K562 (cell line): ENCODE measurements at regions not wholly inside any gene's neighbourhood (a gene's known extent, or its start where the extent isn't known, plus 50 kb on each side); places are given as distances from the start of the nearest gene placed in this dataset.

Experiments
- ATAC-seq: fragments of 200-7000 bp; cut with Tn5 transposase; 3 replicates; pipeline ENCODE4 v1.9.1; 2020; ENCODE audit warnings: moderate library complexity
- BruUV-seq: library from RNA; stranded (reverse); fragments of 400-500 nt; replicated peaks from 2 replicates; lab custom pipeline; 2021; lab: Mats Ljungman, UMichigan
- CTCF ChIA-PET: fragments of 300-600 bp; formaldehyde crosslinking; extraction: SDS; loops from one replicate; lab custom pipeline; 2021; ENCODE audit warnings: low intra/inter-chr PET ratio; lab: Yijun Ruan, JAX
- POLR2A ChIA-PET: fragments of 300-600, 350-650 bp; sonication (Branson Sonifier 250); formaldehyde crosslinking; extraction: SDS; loops from one replicate; lab custom pipeline; 2021; ENCODE audit warnings: antibody characterized with exemption, inconsistent platforms; lab: Yijun Ruan, JAX
- DNase-seq, 4 experiments: peaks; one replicate each; pipeline versions ENCODE4 v3.0.0 to v3.0.0-alpha.2; 2011 to 2018; ENCODE audit warnings: low spot score in 3 of 4, mixed read lengths in 3 of 4; ENCODE audit errors: extremely low read depth in 1 of 4
- FAIRE-seq: peaks from 2 replicates; lab custom pipeline; 2011; peaks lifted over from hg19 to GRCh38; lab: Jason Lieb, UNC
- H2AFZ ChIP-seq: 2 replicates; pipeline ENCODE4 v1.6.0; 2011; ENCODE audit warnings: low read depth, low read length, control low read depth, inconsistent platforms
- H3K27ac ChIP-seq: fragments of 200-600 bp; 3 replicates; pipeline ENCODE4 v1.8.0; 2011; ENCODE audit warnings: low read depth, mild to moderate bottlenecking, control low read depth, inconsistent platforms, low read length, moderate library complexity, mixed read lengths; ENCODE audit errors: extremely low read depth
- H3K27me3 ChIP-seq, 2 experiments: fragments of 300-600 bp in 1 of 2; 2 replicates in 1 of 2; 3 replicates in 1 of 2; pipeline versions ENCODE4 v1.6.0 to v1.8.0; 2011; ENCODE audit warnings: inconsistent platforms in 2 of 2, low read length in 2 of 2, mild to moderate bottlenecking in 1 of 2, mixed read lengths in 1 of 2, moderate library complexity in 1 of 2; ENCODE audit not compliant: control insufficient read depth in 2 of 2, insufficient read depth in 2 of 2
- H3K36me3 ChIP-seq: fragments of 300-600 bp; 3 replicates; pipeline ENCODE4 v1.8.0; 2011; ENCODE audit warnings: mild to moderate bottlenecking, low read length, inconsistent platforms; ENCODE audit not compliant: control insufficient read depth, insufficient read depth
- H3K4me1 ChIP-seq, 2 experiments: fragments of 200-600 bp in 1 of 2; replicated peaks in 1 of 2; 2 replicates in 1 of 2; 3 replicates in 1 of 2; pipeline versions ENCODE4 v1.5.1 to v1.8.0; 2011; ENCODE audit warnings: inconsistent platforms in 2 of 2, low read length in 2 of 2, mild to moderate bottlenecking in 1 of 2, mixed read lengths in 1 of 2, moderate library complexity in 1 of 2; ENCODE audit not compliant: control insufficient read depth in 2 of 2, insufficient read depth in 2 of 2
- H3K4me2 ChIP-seq: 2 replicates; pipeline ENCODE4 v1.6.1; 2011; ENCODE audit warnings: low read length, control low read depth, inconsistent platforms, mixed read lengths; ENCODE audit not compliant: insufficient read depth
- H3K4me3 ChIP-seq: fragments of 200-600 bp; sonication (generic), shearing (Covaris generic); 2 replicates; pipeline ENCODE4 v1.5.1; 2016; ENCODE audit warnings: control low read depth, inconsistent platforms
- H3K79me2 ChIP-seq: fragments of 200-600 bp; 3 replicates; pipeline ENCODE4 v1.8.0; 2011; ENCODE audit warnings: low read length, inconsistent platforms; ENCODE audit not compliant: control insufficient read depth, insufficient read depth
- H3K9ac ChIP-seq, 2 experiments: 2 replicates each; pipeline versions ENCODE4 v1.6.0 to v1.6.1; 2011; ENCODE audit warnings: low read depth in 2 of 2, low read length in 2 of 2, control low read depth in 1 of 2, inconsistent platforms in 1 of 2, mild to moderate bottlenecking in 1 of 2, mixed read lengths in 1 of 2; ENCODE audit not compliant: insufficient read depth in 1 of 2
- H3K9me1 ChIP-seq: one replicate; pipeline ENCODE4 v1.6.0; 2011; ENCODE audit warnings: inconsistent platforms, mild to moderate bottlenecking, low read length, moderate library complexity; ENCODE audit not compliant: control insufficient read depth, insufficient read depth
- H3K9me3 ChIP-seq: replicated peaks from 2 replicates; pipeline ENCODE4 v1.5.1; 2011; ENCODE audit warnings: low read depth, low read length, inconsistent platforms; ENCODE audit not compliant: control insufficient read depth, insufficient read depth
- H4K20me1 ChIP-seq: replicated peaks from 2 replicates; pipeline ENCODE4 v1.6.1; 2011; ENCODE audit warnings: low read length, inconsistent platforms, mixed read lengths; ENCODE audit not compliant: control insufficient read depth, insufficient read depth
- FOXA3 ChIP-seq, 2 experiments: fragments of 450-650 bp in 1 of 2; sonication (generic) in 1 of 2; formaldehyde crosslinking; IDR thresholded peaks in 1 of 2; conservative IDR thresholded peaks in 1 of 2; 2 replicates each; pipeline versions ENCODE4 v1.4.0 to v1.8.0; 2020 to 2022; ENCODE audit warnings: mild to moderate bottlenecking in 2 of 2, missing genetic modification reagents in 1 of 2
- HMG20A ChIP-seq: fragments of 450-650 bp; formaldehyde crosslinking; conservative IDR thresholded peaks from 2 replicates; pipeline ENCODE4 v1.4.0; 2020; ENCODE audit warnings: mild to moderate bottlenecking, mixed read lengths
- JUND ChIP-seq, 2 experiments: IDR thresholded peaks; 2 replicates in 1 of 2; 3 replicates in 1 of 2; pipeline ENCODE4 v1.6.1; 2011; ENCODE audit warnings: borderline replicate concordance in 2 of 2, low read depth in 2 of 2, low read length in 2 of 2, improper control_type of control experiment in 1 of 2, missing biosample characterization in 1 of 2, missing genetic modification characterization in 1 of 2, missing genetic modification reagents in 1 of 2
- RAD21 ChIP-seq, 2 experiments: fragments of 250-450 bp in 1 of 2; fragments of 450-650 bp in 1 of 2; sonication (Bioruptor Pico) in 1 of 2; formaldehyde crosslinking in 1 of 2; IDR thresholded peaks in 1 of 2; conservative IDR thresholded peaks in 1 of 2; 2 replicates each; pipeline versions ENCODE4 v1.4.0 to v1.8.0; 2020 to 2022; ENCODE audit warnings: mild to moderate bottlenecking in 2 of 2, moderate library complexity in 1 of 2
- RFX5 ChIP-seq: IDR thresholded peaks from 2 replicates; pipeline ENCODE4 v1.6.1; 2011; ENCODE audit warnings: low read depth, mild to moderate bottlenecking, improper control_type of control experiment, low read length
- SIRT6 ChIP-seq: IDR thresholded peaks from one replicate; pipeline ENCODE4 v1.6.1; 2012; ENCODE audit warnings: low read depth, mild to moderate bottlenecking, control low read depth, inconsistent platforms, low read length, moderate library complexity
- ZKSCAN1 ChIP-seq: fragments of 150-350 bp; IDR thresholded peaks from 2 replicates; pipeline ENCODE4 v1.6.1; 2016; ENCODE audit warnings: low read depth, low read length
- ZMIZ1 ChIP-seq, 2 experiments: fragments of 150-350 bp in 1 of 2; IDR thresholded peaks; 2 replicates each; pipeline ENCODE4 v1.6.1; 2012 to 2016; ENCODE audit warnings: low read depth in 2 of 2, low read length in 2 of 2, mild to moderate bottlenecking in 1 of 2, moderate library complexity in 1 of 2
- WGBS: fragments of 100-300 bp; shearing (Covaris generic); methylation state at CpG from one replicate; pipeline ENCODE4 v1.1.6; 2016; ENCODE audit warnings: low coverage, mixed read lengths; ENCODE audit not compliant: insufficient coverage; ENCODE audit errors: missing lambda C conversion rate; 5-methylcytosine and 5-hydroxymethylcytosine counted together
- in situ Hi-C: fragments of 300-500 bp; cut with MboI; formaldehyde crosslinking; loops from 4 replicates; pipeline ENCODE4 v1.15.0; 2018; ENCODE audit warnings: inconsistent platforms, mixed read lengths
- intact Hi-C: fragments of 100-400 bp; cut with micrococcal nuclease; formaldehyde crosslinking; loops from 2 replicates; pipeline ENCODE4 v1.14.2; 2022
- TF ChIP-seq, protein P1 (sequence below): fragments of 450-650 bp; IDR thresholded peaks from 2 replicates; pipeline ENCODE4 v1.7.0; 2016; ENCODE audit warnings: borderline replicate concordance
- TF ChIP-seq, protein P2 (sequence below): fragments of 250-450 bp; sonication (Bioruptor Pico); IDR thresholded peaks from 2 replicates; pipeline ENCODE4 v1.4.0; 2020; ENCODE audit warnings: mild to moderate bottlenecking

GRCh38 chr9:118761016-118761790, 608.0 kb downstream of the BRINP1 start:
- no peak for FAIRE-seq
- CTCF ChIA-PET = no interaction called here
- no peak for TF ChIP-seq RAD21 (CRISPR knock-in tag; conservative IDR thresholded peaks at IDR 0.05 in 1 of 2, IDR thresholded peaks at IDR 0.05 in 1 of 2)
- no peak for TF ChIP-seq ZKSCAN1
- TF ChIP-seq ZMIZ1 (IDR thresholded peaks at IDR 0.05; ENCODE audit: low read depth in 2 of 2, low read length in 2 of 2) = no peak
- TF ChIP-seq, protein P1, sequence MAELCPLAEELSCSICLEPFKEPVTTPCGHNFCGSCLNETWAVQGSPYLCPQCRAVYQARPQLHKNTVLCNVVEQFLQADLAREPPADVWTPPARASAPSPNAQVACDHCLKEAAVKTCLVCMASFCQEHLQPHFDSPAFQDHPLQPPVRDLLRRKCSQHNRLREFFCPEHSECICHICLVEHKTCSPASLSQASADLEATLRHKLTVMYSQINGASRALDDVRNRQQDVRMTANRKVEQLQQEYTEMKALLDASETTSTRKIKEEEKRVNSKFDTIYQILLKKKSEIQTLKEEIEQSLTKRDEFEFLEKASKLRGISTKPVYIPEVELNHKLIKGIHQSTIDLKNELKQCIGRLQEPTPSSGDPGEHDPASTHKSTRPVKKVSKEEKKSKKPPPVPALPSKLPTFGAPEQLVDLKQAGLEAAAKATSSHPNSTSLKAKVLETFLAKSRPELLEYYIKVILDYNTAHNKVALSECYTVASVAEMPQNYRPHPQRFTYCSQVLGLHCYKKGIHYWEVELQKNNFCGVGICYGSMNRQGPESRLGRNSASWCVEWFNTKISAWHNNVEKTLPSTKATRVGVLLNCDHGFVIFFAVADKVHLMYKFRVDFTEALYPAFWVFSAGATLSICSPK = no peak
- TF ChIP-seq HMG20A = no peak
- no peak for TF ChIP-seq JUND (IDR thresholded peaks at IDR 0.05; ENCODE audit: borderline replicate concordance, low read depth, low read length)
- TF ChIP-seq JUND (tag; IDR thresholded peaks at IDR 0.05; ENCODE audit: borderline replicate concordance, low read depth, low read length) = no peak
- TF ChIP-seq, protein P2, sequence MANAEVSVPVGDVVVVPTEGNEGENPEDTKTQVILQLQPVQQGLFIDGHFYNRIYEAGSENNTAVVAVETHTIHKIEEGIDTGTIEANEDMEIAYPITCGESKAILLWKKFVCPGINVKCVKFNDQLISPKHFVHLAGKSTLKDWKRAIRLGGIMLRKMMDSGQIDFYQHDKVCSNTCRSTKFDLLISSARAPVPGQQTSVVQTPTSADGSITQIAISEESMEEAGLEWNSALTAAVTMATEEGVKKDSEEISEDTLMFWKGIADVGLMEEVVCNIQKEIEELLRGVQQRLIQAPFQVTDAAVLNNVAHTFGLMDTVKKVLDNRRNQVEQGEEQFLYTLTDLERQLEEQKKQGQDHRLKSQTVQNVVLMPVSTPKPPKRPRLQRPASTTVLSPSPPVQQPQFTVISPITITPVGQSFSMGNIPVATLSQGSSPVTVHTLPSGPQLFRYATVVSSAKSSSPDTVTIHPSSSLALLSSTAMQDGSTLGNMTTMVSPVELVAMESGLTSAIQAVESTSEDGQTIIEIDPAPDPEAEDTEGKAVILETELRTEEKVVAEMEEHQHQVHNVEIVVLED (CRISPR knock-in tag) = no peak
- TF ChIP-seq SIRT6 = no peak
- no peak for TF ChIP-seq FOXA3 (CRISPR knock-in tag; conservative IDR thresholded peaks at IDR 0.05 in 1 of 2, IDR thresholded peaks at IDR 0.05 in 1 of 2)
- no peak for TF ChIP-seq RFX5

More at GRCh38 chr9:118761016-118761790, 608.0 kb downstream of the BRINP1 start:
- no peaks in the 10 kb centered on the region for H4K20me1 ChIP-seq
- no peak overlapping the region for H3K9ac ChIP-seq
- no peaks in the 10 kb centered on the region for H3K4me1 ChIP-seq
- no peaks in the 10 kb centered on the region; the same call in 1 of the 2 replicates for H3K9me3 ChIP-seq
- intact Hi-C loops (no loop called here), in situ Hi-C loops (no loop called here)
- WGBS = 5% methylated on average over 4 of the region's 4 CpGs
- H3K36me3 ChIP-seq = no peaks in the 10 kb centered on the region
- no peaks in the 10 kb centered on the region for H3K79me2 ChIP-seq
- no peak overlapping the region for H3K27ac ChIP-seq
- no TSS peak for BruUV-seq
- no peaks in the 10 kb centered on the region for H3K27me3 ChIP-seq
- no peaks in the 10 kb centered on the region for H3K9me1 ChIP-seq
- H3K4me2 ChIP-seq = no peak overlapping the region
- no peak overlapping the region for H2AFZ ChIP-seq
- ATAC-seq (no peak), DNase-seq (no peak)
- no peak overlapping the region for H3K4me3 ChIP-seq
- POLR2A ChIA-PET = no interaction called here
